Left renal pelvis (tissue), 4 donors: ENCODE measurements at regions not wholly inside any gene's neighbourhood (a gene's known extent, or its start where the extent isn't known, plus 50 kb on each side); places are given as distances from the start of the nearest gene placed in this dataset.
A peak's percentile ranks its signal among the peaks of the same experiment; 100 is the strongest.
"Not testable (repeated sequence)": the region's sequence is repeated elsewhere in the genome, so short reads cannot be mapped to it uniquely, and the experiment has no call there.

ENCODE experiments used
- DNase-seq, 4 donors: peaks; one replicate each; pipeline ENCODE4 v3.0.0-alpha.2; 2013; ENCODE audit warnings: low read depth in 4 of 4, low spot score in 3 of 4

GRCh38 chrY:19644889-19645638 lies 99.5 kb downstream of the KDM5D start:
- no peak for DNase-seq

DNA sequence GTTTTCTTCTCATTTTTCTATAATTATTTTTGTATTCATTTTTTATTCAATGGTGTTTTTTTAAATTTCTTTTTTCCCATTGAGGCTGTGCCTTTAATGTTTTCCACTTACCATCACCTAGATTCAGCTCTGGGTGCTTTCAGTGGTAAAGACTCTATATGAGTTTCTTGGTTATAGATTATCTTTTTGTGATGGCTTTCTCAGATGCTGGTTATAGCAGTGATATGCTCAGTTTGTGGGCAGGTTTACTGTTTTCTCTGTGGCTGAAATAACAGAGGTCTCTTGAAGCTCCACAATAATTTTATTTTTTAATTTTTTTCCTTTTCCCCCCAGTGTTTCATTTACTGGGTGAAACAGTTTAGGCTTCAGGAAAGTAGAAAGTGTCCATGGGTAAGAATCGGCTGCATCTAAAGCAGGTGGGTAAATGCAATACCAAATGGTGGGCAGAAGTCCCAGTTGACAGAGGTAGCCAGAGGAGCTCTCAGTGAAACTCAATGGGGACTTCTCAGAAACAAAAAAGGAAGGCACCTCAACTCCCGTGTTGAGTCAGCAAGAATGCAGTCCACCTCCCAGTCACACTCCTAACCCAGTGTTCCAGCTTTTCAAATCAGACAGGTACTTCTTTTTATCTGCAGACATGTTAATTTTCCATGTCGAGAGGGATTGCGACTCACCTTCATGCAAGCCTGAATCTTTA lies 106.7 kb downstream of the KDM5D start:
- no peak for DNase-seq

GRCh38 chrY:19628926-19629325 lies 115.6 kb downstream of the KDM5D start:
- DNase-seq, result no peak

- no peak for DNase-seq
These were observed 122.1 kb downstream of the KDM5D start for GRCh38 chrY:19622392-19622791.

DNA sequence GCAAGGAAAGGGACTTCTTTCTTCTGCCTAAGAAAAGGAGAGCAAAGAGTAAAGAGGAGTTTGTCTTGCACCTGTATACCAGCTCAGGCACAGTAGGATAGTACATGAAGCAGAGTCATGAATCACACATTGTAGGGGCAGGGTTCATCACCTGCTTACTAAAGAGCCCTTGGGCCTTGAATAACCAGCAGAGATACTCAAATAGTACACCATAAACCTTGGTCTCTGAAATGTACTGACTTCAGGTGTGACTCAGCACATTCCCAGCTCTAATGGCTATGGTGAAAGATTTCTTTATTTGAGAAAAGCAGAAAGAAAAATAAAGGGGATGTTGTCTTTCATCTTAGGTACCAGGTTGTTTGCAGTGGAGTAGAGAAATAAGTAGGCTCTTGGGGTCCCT lies 122.8 kb downstream of the KDM5D start:
- no peak for DNase-seq

DNA sequence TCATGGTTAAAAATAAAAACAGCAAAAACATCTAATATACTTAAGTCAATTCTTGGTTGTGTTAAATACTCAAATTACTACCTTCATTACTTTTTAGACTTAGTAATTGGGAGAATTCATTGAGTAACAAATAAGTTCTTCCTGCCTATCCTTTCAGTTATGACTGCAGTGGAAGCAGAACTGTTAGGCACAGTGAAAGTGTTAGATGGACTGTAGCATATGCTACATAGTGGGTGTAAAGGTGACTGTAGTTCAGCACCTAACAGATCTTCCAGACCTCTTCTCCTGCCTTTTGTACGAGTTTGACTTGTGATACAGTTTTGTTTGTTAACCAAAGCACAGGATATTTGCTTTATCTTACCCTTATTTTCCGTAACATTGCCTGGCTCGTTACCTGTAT lies 143.4 kb downstream of the KDM5D start:
- no peak for DNase-seq

DNA sequence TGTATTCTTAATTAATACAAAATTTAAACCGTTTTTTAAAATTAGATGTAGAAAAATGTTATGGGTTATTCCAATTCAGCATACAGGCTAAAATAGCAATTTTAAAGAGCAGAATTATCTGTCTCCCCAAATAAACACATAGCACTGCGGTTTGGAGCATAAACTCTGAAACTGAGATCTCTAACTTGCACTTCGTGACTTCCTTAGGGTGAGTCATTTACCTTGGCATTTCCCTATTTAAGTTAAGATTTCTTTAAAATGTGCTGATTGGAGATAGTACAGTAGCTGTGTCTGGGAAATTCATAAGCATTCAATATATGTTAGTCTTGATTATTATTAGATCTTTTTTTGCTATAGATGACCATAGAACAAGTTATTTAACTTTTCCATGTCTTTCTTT lies 143.8 kb downstream of the KDM5D start:
- DNase-seq, result no peak

- DNase-seq, result no peak
These were observed 154.3 kb downstream of the KDM5D start for GRCh38 chrY:19590235-19590634.

- DNase-seq, result no peak
These were observed 154.9 kb downstream of the KDM5D start for GRCh38 chrY:19589664-19590063.

- no peak for DNase-seq
These were observed 157.2 kb downstream of the KDM5D start for GRCh38 chrY:19587311-19587710.

DNA sequence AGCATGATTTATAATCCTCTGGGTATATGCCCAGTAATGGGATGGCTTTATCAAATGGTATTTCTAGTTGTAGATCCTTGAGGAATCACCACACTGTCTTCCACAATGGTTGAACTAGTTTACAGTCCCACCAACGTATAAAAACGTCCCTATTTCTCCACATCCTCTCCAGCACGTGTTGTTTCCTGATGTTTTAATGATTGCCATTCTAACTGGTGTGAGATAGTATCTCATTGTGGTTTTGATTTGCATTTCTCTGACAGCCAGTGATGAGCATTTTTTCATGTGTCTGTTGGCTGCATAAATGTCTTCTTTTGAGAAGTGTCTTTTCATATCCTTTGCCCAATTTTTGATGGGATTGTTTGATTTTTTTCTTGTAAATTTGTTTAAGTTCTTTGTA lies 163.5 kb downstream of the KDM5D start:
- not testable (repeated sequence) for DNase-seq

GRCh38 chrY:19578281-19578874 lies 166.1 kb downstream of the KDM5D start:
- no peak for DNase-seq

DNA sequence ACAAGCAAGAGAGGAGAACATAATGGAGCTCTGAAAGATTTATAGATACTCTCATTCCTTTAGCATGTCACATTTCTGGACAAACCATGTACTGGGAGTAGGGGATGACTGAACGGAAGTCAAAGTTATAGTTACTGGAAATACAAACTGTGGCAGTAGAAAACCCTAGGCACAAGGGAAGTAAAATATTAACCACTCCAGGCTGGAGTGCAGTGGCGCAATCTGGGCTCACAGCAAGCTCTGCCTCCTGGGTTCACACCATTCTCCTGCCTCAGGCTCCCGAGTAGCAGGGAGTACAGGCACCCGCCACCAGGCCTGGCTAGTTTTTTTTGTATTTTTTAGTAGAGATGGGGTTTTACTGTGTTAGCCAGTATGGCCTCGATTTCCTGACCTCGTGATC lies 167.3 kb downstream of the KDM5D start:
- DNase-seq, result no peak

DNA sequence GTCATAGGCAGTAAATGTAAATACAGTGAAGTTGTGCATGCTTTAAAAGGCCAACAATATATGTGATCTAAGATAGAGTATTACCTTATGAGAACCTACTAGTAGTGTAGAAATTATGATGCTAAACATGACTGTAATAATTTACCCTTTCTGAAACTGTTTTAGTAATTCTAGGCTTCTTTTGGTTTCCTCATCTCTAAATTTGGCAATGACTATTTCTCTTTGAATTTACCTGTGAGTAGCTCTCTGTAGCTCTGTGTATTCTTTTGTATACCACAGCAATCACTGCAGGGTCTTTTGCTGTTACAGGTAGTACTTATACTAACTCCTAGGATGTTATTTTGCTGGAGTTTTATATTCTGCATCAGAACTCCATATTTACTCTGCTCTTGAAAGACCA lies 169.6 kb downstream of the KDM5D start:
- DNase-seq, result no peak

DNA sequence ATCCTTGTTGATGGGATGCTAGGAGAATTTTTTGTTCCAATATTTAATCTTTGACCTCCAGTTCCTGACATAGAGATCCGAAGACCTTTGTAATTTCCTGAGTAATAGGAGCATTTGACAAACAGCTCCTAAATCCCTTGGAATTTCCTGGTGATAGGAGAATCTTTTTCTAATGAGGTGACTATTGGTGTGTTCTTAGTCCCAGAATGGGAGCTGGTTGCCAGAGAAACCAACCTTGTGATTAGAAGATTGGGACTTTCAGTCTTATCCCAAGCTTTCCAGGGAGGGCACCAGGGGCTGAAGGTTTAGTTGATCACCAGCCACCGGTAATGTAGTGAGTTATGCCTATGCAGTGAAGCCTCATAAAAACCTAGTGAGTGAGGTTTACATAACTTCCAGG lies 170.9 kb downstream of the KDM5D start:
- no peak for DNase-seq

- DNase-seq, result no peak
These were observed 173.5 kb downstream of the KDM5D start for GRCh38 chrY:19570999-19571398.

GRCh38 chrY:19567943-19568342 lies 176.6 kb downstream of the KDM5D start:
- DNase-seq, result peak in 2 of 4 donors; percentile 14 to 35

DNA sequence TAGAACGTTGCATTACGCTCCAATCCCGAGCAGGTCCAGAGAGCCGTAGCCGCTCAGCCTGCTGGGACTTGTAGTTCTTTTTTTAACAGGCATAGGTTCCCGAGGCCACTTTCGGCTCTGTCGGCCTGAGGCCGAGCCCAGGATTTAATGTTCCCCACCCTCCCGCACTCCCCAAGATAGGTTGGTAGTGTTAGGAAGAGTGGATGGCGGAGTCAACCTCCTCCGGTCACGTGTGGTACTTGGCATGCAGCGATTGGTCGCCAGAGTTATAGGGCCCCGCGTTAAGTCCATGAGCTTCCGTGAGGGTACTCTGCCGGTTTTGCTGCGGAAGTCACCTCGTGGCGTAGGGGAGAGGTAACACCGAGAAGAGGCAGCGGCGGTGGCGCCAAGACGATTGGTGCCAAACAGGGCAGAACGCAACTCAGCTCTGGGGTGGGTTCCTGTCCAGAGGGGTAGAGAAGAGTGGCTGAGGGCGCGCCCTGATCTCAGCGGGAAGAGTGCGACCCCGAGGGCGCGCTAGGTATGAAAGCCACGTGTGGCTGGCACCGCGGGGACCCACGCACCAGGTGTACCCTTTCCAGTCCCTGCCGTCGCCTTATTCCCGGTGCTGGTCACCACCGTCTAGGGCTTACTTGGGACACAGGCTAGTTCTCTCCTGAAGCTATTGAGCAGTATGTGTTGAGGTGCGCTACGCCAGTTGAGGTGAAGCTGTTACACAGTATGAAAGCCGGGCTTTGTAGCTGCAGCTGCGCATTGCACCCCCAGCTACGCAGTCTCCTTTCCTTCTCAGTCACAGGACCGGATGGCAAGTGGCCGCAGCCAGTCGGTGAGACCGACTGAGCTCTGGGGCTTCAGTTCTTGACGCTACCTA lies 177.2 kb downstream of the KDM5D start:
- DNase-seq, result peak; percentile 76 to 85 (median 78)

DNA sequence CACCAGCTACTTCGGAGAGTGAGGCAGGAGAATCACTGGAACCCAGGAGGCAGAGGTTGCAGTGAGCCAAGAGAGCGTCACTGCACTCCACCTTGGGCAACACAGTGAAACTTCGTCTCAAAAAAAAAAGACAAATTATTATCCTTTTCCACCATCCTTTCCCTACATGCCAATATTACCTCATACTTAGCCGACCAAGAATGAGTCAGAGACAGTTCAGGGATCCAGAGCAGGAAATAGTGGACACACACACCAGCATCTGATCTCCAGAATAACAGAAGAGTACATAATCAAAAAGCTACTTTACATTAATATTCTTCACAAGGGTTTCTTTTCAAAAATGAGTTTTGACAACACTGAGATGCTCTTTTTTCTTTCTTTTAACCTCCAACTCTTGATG lies 185.4 kb downstream of the KDM5D start:
- DNase-seq, result no peak

DNA sequence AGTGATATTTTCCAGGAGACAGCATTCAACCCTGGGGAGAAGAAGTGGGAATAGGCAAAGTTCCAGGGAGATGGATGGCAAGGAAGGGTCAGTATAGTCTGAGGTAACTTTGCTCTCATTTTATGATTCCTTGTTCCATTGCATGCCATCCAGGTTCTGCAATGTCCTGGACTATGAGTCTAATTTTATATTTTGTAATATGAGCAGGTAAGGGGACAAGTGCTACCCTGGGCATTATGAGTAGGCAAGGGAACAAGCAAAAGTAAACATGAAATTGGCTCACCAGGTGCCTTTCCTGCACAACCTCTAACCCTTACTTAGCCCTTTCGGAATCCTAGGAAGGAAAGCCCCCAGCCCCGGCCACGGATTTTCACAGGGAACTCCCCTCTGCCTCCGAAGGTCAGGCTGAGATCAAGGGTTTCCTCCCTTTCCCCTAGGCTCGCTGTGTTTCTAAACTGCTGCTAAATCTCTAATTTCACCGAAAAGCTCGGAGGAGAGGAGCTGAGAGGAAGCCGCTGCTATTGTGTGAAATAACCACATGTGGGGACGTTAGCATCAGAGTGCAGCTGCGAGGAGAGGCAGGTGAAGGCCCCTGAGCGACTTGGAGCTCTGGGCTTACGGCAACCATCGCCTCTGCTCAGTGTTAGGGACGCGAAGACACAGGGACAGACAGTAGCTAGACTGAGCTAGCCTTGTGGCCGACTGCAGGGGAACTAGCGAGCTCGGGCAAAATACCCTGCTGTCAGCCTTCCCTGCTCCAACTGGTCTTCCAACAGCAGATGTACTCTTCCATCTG lies 194.7 kb downstream of the KDM5D start:
- DNase-seq, result no peak
